ENCODE measurements at regions not wholly inside any gene's neighbourhood (a gene's known extent, or its start where the extent isn't known, plus 50 kb on each side); places are given as distances from the start of the nearest gene placed in this dataset.
"Not testable (repeated sequence)": the region's sequence is repeated elsewhere in the genome, so short reads cannot be mapped to it uniquely, and the experiment has no call there.

GRCh38 chr14:22202313-22202712 is 386.7 kb downstream of the DAD1 start:
- no peak overlapping the region for H3K27ac Mint-ChIP-seq (ENCODE audit: low read depth)
- DNase-seq (ENCODE audit: low spot score in 2 of 2) (no peak), ATAC-seq (replicated peaks; ENCODE audit: extremely low read depth, poor library complexity, severe bottlenecking) (no peak)
- no peaks in the 10 kb centered on the region for H3K9me3 Mint-ChIP-seq
- H3K36me3 Mint-ChIP-seq (ENCODE audit: insufficient read depth), result no peaks in the 10 kb centered on the region
- no peaks in the 10 kb centered on the region for H3K4me1 Mint-ChIP-seq
- no peaks in the 10 kb centered on the region for H3K27me3 Mint-ChIP-seq
- peak overlapping the region; percentile 41 for H3K4me3 Mint-ChIP-seq

- Mint-ChIP-seq H3K27ac (ENCODE audit: low read depth) (no peak overlapping the region), H3K9me3 (no peaks in the 10 kb centered on the region), H3K36me3 (ENCODE audit: insufficient read depth) (no peaks in the 10 kb centered on the region), H3K4me3 (no peak overlapping the region), H3K27me3 (no peaks in the 10 kb centered on the region), H3K4me1 (no peaks in the 10 kb centered on the region)
- DNase-seq (ENCODE audit: low spot score in 2 of 2) (no peak), ATAC-seq (replicated peaks; ENCODE audit: extremely low read depth, poor library complexity, severe bottlenecking) (peak; percentile 52)
Measured at GRCh38 chr14:22200977-22201605, 387.9 kb downstream of the DAD1 start.

GRCh38 chr14:22200131-22200530 is 388.9 kb downstream of the DAD1 start:
- H3K27ac Mint-ChIP-seq (ENCODE audit: low read depth); H3K36me3 Mint-ChIP-seq (ENCODE audit: insufficient read depth); H3K9me3 Mint-ChIP-seq; H3K4me1 Mint-ChIP-seq; H3K27me3 Mint-ChIP-seq; H3K4me3 Mint-ChIP-seq; ATAC-seq (replicated peaks; ENCODE audit: extremely low read depth, poor library complexity, severe bottlenecking); DNase-seq (ENCODE audit: low spot score in 2 of 2): not testable (repeated sequence)

- ATAC-seq (replicated peaks; ENCODE audit: extremely low read depth, poor library complexity, severe bottlenecking) (no peak), DNase-seq (ENCODE audit: low spot score in 2 of 2) (no peak)
- no peaks in the 10 kb centered on the region for H3K4me1 Mint-ChIP-seq
- no peaks in the 10 kb centered on the region for H3K27me3 Mint-ChIP-seq
- H3K27ac Mint-ChIP-seq (ENCODE audit: low read depth), result no peak overlapping the region
- H3K36me3 Mint-ChIP-seq (ENCODE audit: insufficient read depth), result no peaks in the 10 kb centered on the region
- H3K9me3 Mint-ChIP-seq, result no peaks in the 10 kb centered on the region
- H3K4me3 Mint-ChIP-seq, result no peak overlapping the region
Measured at GRCh38 chr14:22194664-22195063, 394.4 kb downstream of the DAD1 start.

- no peaks in the 10 kb centered on the region for H3K9me3 Mint-ChIP-seq
- no peak overlapping the region for H3K4me3 Mint-ChIP-seq
- DNase-seq (ENCODE audit: low spot score in 2 of 2) (no peak), ATAC-seq (replicated peaks; ENCODE audit: extremely low read depth, poor library complexity, severe bottlenecking) (no peak)
- no peak overlapping the region for H3K27ac Mint-ChIP-seq (ENCODE audit: low read depth)
- no peaks in the 10 kb centered on the region for H3K4me1 Mint-ChIP-seq
- H3K27me3 Mint-ChIP-seq, result no peaks in the 10 kb centered on the region
- H3K36me3 Mint-ChIP-seq (ENCODE audit: insufficient read depth), result no peaks in the 10 kb centered on the region
Measured at GRCh38 chr14:22190411-22191191, 398.4 kb downstream of the DAD1 start.

GRCh38 chr14:22189881-22190280 is 399.1 kb downstream of the DAD1 start:
- no peak overlapping the region for H3K4me3 Mint-ChIP-seq
- DNase-seq (ENCODE audit: low spot score in 2 of 2) (no peak), ATAC-seq (replicated peaks; ENCODE audit: extremely low read depth, poor library complexity, severe bottlenecking) (no peak)
- no peaks in the 10 kb centered on the region for H3K4me1 Mint-ChIP-seq
- H3K27ac Mint-ChIP-seq (ENCODE audit: low read depth), result no peak overlapping the region
- no peaks in the 10 kb centered on the region for H3K9me3 Mint-ChIP-seq
- no peaks in the 10 kb centered on the region for H3K27me3 Mint-ChIP-seq
- no peaks in the 10 kb centered on the region for H3K36me3 Mint-ChIP-seq (ENCODE audit: insufficient read depth)

- Mint-ChIP-seq H3K27ac (ENCODE audit: low read depth) (no peak overlapping the region), H3K27me3 (no peaks in the 10 kb centered on the region), H3K4me3 (no peak overlapping the region), H3K36me3 (ENCODE audit: insufficient read depth) (no peaks in the 10 kb centered on the region), H3K9me3 (no peaks in the 10 kb centered on the region), H3K4me1 (no peaks in the 10 kb centered on the region)
- DNase-seq (ENCODE audit: low spot score in 2 of 2) (no peak), ATAC-seq (replicated peaks; ENCODE audit: extremely low read depth, poor library complexity, severe bottlenecking) (no peak)
Measured at GRCh38 chr14:22188318-22188717, 400.7 kb downstream of the DAD1 start.

GRCh38 chr14:22185789-22186188 is 403.2 kb downstream of the DAD1 start:
- Mint-ChIP-seq H3K36me3 (ENCODE audit: insufficient read depth) (no peaks in the 10 kb centered on the region), H3K4me3 (no peak overlapping the region), H3K27me3 (no peaks in the 10 kb centered on the region), H3K27ac (ENCODE audit: low read depth) (no peak overlapping the region), H3K4me1 (no peaks in the 10 kb centered on the region), H3K9me3 (no peaks in the 10 kb centered on the region)
- ATAC-seq (replicated peaks; ENCODE audit: extremely low read depth, poor library complexity, severe bottlenecking) (no peak), DNase-seq (ENCODE audit: low spot score in 2 of 2) (no peak)

- Mint-ChIP-seq H3K27ac (ENCODE audit: low read depth) (no peak overlapping the region), H3K4me3 (no peak overlapping the region), H3K27me3 (no peaks in the 10 kb centered on the region), H3K36me3 (ENCODE audit: insufficient read depth) (no peaks in the 10 kb centered on the region), H3K9me3 (no peaks in the 10 kb centered on the region), H3K4me1 (no peaks in the 10 kb centered on the region)
- DNase-seq (ENCODE audit: low spot score in 2 of 2) (no peak), ATAC-seq (replicated peaks; ENCODE audit: extremely low read depth, poor library complexity, severe bottlenecking) (no peak)
Measured at GRCh38 chr14:22185191-22185590, 403.8 kb downstream of the DAD1 start.

GRCh38 chr14:22184830-22185168 is 404.2 kb downstream of the DAD1 start:
- Mint-ChIP-seq H3K4me1 (no peaks in the 10 kb centered on the region), H3K27me3 (no peaks in the 10 kb centered on the region), H3K4me3 (no peak overlapping the region), H3K27ac (ENCODE audit: low read depth) (no peak overlapping the region), H3K36me3 (ENCODE audit: insufficient read depth) (no peaks in the 10 kb centered on the region), H3K9me3 (no peaks in the 10 kb centered on the region)
- ATAC-seq (replicated peaks; ENCODE audit: extremely low read depth, poor library complexity, severe bottlenecking) (no peak), DNase-seq (ENCODE audit: low spot score in 2 of 2) (no peak)

GRCh38 chr14:22184157-22184829 is 404.7 kb downstream of the DAD1 start:
- no peak overlapping the region for H3K27ac Mint-ChIP-seq (ENCODE audit: low read depth)
- DNase-seq (ENCODE audit: low spot score in 2 of 2), result no peak

GRCh38 chr14:22180045-22180444 is 409.0 kb downstream of the DAD1 start:
- Mint-ChIP-seq H3K27me3 (no peaks in the 10 kb centered on the region), H3K4me1 (peaks cover 6% of the 10 kb centered on the region), H3K4me3 (no peak overlapping the region), H3K36me3 (ENCODE audit: insufficient read depth) (no peaks in the 10 kb centered on the region), H3K27ac (ENCODE audit: low read depth) (no peak overlapping the region), H3K9me3 (no peaks in the 10 kb centered on the region)
- ATAC-seq (replicated peaks; ENCODE audit: extremely low read depth, poor library complexity, severe bottlenecking) (no peak), DNase-seq (ENCODE audit: low spot score in 2 of 2) (no peak)

More at GRCh38 chr14:22184157-22184829, 404.7 kb downstream of the DAD1 start:
- H3K27me3 Mint-ChIP-seq, result no peaks in the 10 kb centered on the region
- H3K36me3 Mint-ChIP-seq (ENCODE audit: insufficient read depth), result no peaks in the 10 kb centered on the region
- no peaks in the 10 kb centered on the region for H3K9me3 Mint-ChIP-seq
- no peak overlapping the region for H3K4me3 Mint-ChIP-seq
- no peak for ATAC-seq (replicated peaks; ENCODE audit: extremely low read depth, poor library complexity, severe bottlenecking)
- no peaks in the 10 kb centered on the region for H3K4me1 Mint-ChIP-seq

- no peak for DNase-seq (ENCODE audit: low spot score in 2 of 2)
- Mint-ChIP-seq H3K4me3 (no peak overlapping the region), H3K4me1 (peaks cover 6% of the 10 kb centered on the region), H3K9me3 (no peaks in the 10 kb centered on the region), H3K27ac (ENCODE audit: low read depth) (no peak overlapping the region), H3K36me3 (ENCODE audit: insufficient read depth) (no peaks in the 10 kb centered on the region), H3K27me3 (no peaks in the 10 kb centered on the region)
- ATAC-seq (replicated peaks; ENCODE audit: extremely low read depth, poor library complexity, severe bottlenecking), result no peak
Measured at GRCh38 chr14:22179190-22179589, 409.8 kb downstream of the DAD1 start.

Measured in central memory CD8-positive, alpha-beta T cell (primary cell).